Neutrophil (primary cell): ENCODE measurements at regions not wholly inside any gene's neighbourhood (a gene's known extent, or its start where the extent isn't known, plus 50 kb on each side); places are given as distances from the start of the nearest gene placed in this dataset.
"Not testable (repeated sequence)": the region's sequence is repeated elsewhere in the genome, so short reads cannot be mapped to it uniquely, and the experiment has no call there.

Experiments
- H3K27ac ChIP-seq: fragments of 200-600 bp; sonication (generic); 2 replicates; pipeline ENCODE4 v1.5.1; 2016; ENCODE audit warnings: mild to moderate bottlenecking, moderate library complexity
- H3K27me3 ChIP-seq: fragments of 200-600 bp; sonication (generic); 2 replicates; pipeline ENCODE4 v1.6.0; 2016; ENCODE audit warnings: mild to moderate bottlenecking
- H3K36me3 ChIP-seq: fragments of 200-600 bp; sonication (generic); 2 replicates; pipeline ENCODE4 v1.5.1; 2017
- H3K4me1 ChIP-seq, 2 experiments: fragments of 200-600 bp in 1 of 2; sonication (generic) in 1 of 2; 1 replicate in 1 of 2; 2 replicates in 1 of 2; pipeline versions ENCODE4 v1.5.1 to v1.6.1; 2013 to 2016; ENCODE audit warnings: low read depth in 1 of 2, low read length in 1 of 2, mild to moderate bottlenecking in 1 of 2, moderate library complexity in 1 of 2; ENCODE audit not compliant: control insufficient read depth in 1 of 2, insufficient read depth in 1 of 2
- H3K4me3 ChIP-seq, 2 experiments: fragments of 200-600 bp in 1 of 2; sonication (generic) in 1 of 2; 1 replicate in 1 of 2; 2 replicates in 1 of 2; pipeline ENCODE4 v1.5.1; 2013 to 2016; ENCODE audit warnings: low read depth in 1 of 2, low read length in 1 of 2, mild to moderate bottlenecking in 1 of 2, moderate library complexity in 1 of 2
- H3K9me3 ChIP-seq: fragments of 200-600 bp; sonication (generic); 2 replicates; pipeline ENCODE4 v1.5.1; 2016
- CTCF ChIP-seq: fragments of 200-600 bp; sonication (generic); IDR thresholded peaks from 2 replicates; pipeline ENCODE4 v1.5.1; 2016; ENCODE audit warnings: antibody characterized with exemption

DNA sequence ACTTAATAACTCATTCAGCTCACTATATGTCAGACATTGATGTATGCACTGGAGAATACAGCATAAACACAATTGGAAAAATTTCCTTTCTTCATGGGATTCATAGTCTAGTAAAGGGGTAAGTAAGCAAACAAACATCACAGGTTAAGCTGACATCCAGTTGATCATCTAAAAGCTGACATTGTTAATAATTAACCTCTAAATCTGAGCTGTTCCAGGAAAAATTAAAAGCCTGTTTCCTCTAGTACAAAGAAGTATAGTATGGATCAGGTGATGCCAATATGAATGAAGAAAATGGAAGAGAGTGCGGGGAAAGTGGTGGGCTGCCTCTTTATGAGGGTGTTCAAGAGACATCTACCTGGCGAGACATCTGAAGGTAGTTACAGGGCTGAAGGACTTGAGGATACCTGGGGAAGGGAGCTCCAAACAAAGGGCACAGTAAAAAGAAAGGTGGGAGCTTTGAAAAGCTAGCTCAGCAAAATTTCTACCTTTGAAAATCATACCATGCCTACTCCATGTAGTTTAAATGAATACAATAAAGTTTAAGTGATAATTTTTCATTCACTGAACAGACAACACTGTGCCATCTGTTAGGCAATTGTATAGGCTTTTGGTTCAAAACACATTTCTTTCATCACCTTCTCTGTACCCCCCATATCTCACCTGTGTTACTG lies 619.3 kb downstream of the TRIB2 start:
- Histone ChIP-seq H3K27me3 (no peaks in the 10 kb centered on the region), H3K27ac (no peak overlapping the region), H3K4me3 (no peak overlapping the region)

GRCh38 chr2:13351068-13351467 lies 634.3 kb downstream of the TRIB2 start:
- Histone ChIP-seq H3K27ac (no peak overlapping the region), H3K4me1 (no peaks in the 10 kb centered on the region), H3K27me3 (no peaks in the 10 kb centered on the region), H3K36me3 (no peaks in the 10 kb centered on the region), H3K4me3 (no peak overlapping the region), H3K9me3 (no peaks in the 10 kb centered on the region)
- no peak for TF ChIP-seq CTCF

More for the DNA sequence above, 619.3 kb downstream of the TRIB2 start:
- no peaks in the 10 kb centered on the region for H3K9me3 ChIP-seq
- no peak for TF ChIP-seq CTCF
- H3K36me3 ChIP-seq, result no peaks in the 10 kb centered on the region
- H3K4me1 ChIP-seq, result no peaks in the 10 kb centered on the region

DNA sequence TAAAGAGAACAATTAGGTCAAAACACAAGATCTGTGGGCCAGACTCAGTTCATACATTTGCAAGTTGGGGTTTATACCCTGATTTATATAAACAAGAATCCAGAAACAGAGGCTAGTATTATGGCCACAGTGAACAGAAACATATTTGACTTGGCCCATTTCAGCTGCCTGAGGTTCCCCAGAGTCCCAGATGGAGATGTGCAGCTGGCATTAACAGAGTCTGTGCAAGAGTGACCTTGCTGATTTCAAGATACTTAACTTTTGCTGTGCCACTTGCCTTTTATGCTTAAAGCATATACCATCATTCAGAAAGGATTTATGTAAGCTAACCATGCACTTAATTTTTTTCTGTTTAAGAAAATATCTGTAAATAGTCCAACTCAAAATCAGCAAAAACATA lies 636.3 kb downstream of the TRIB2 start:
- no peak overlapping the region for H3K4me3 ChIP-seq
- H3K36me3 ChIP-seq, result no peaks in the 10 kb centered on the region
- H3K27me3 ChIP-seq, result no peaks in the 10 kb centered on the region
- no peaks in the 10 kb centered on the region for H3K4me1 ChIP-seq
- no peak for TF ChIP-seq CTCF
- no peaks in the 10 kb centered on the region for H3K9me3 ChIP-seq
- no peak overlapping the region for H3K27ac ChIP-seq

- TF ChIP-seq CTCF, result no peak
Observed at GRCh38 chr2:13354031-13354430, 637.3 kb downstream of the TRIB2 start.

GRCh38 chr2:13381928-13382327 lies 665.2 kb downstream of the TRIB2 start:
- not testable (repeated sequence) for H3K4me1 ChIP-seq, H3K4me3 ChIP-seq, H3K27ac ChIP-seq, H3K9me3 ChIP-seq, H3K27me3 ChIP-seq, H3K36me3 ChIP-seq

More at GRCh38 chr2:13354031-13354430, 637.3 kb downstream of the TRIB2 start:
- no peaks in the 10 kb centered on the region for H3K36me3 ChIP-seq
- H3K27ac ChIP-seq, result no peak overlapping the region
- no peak overlapping the region for H3K4me3 ChIP-seq
- H3K9me3 ChIP-seq, result no peaks in the 10 kb centered on the region
- no peaks in the 10 kb centered on the region for H3K4me1 ChIP-seq
- H3K27me3 ChIP-seq, result no peaks in the 10 kb centered on the region

DNA sequence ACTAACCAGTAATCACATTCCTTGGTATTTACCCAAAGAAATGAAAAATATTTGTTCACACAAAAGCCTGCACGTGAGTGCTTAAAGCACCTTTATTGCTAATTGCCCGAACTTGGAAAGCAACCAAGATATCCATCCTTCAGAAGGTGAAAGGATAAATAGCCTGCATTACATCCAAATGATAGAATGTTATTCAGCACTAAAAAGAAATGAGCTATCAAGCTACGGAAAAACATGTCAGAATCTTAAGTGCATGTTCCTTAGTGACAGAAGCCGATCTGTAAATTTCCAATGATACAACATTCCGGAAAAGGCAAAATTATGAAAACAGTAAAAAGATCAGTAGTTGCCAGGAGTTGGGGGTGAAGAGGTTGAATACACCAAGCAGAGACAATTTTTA lies 672.4 kb downstream of the TRIB2 start:
- H3K4me3 ChIP-seq, H3K4me1 ChIP-seq, H3K27me3 ChIP-seq, H3K9me3 ChIP-seq, H3K36me3 ChIP-seq, H3K27ac ChIP-seq: not testable (repeated sequence)

DNA sequence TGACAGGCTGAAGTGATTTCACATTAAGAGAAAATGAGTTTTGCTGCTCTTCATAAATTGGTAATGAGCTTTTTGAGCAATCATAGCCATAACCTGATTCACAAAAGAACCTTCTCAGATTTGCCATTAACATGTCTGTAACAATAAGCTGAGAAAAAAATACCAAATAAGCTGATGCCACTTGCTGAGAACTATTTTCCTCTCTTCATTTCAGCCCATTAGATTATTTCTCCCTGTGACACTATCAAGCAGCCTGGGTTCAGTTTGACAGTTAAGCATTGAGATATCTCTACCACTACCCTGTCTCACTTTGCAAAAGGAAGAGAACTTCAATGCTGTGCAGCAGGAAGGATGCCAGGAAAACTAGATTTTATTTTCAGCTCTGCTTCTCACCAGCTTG lies 673.9 kb downstream of the TRIB2 start:
- Histone ChIP-seq H3K9me3 (no peaks in the 10 kb centered on the region), H3K27ac (no peak overlapping the region), H3K4me3 (no peak overlapping the region), H3K36me3 (no peaks in the 10 kb centered on the region), H3K27me3 (no peaks in the 10 kb centered on the region), H3K4me1 (no peaks in the 10 kb centered on the region)
- no peak for TF ChIP-seq CTCF
